OCI-M2 (cell line): ENCODE measurements at regions not wholly inside any gene's neighbourhood (a gene's known extent, or its start where the extent isn't known, plus 50 kb on each side); places are given as distances from the start of the nearest gene placed in this dataset.
"Not testable (repeated sequence)": the region's sequence is repeated elsewhere in the genome, so short reads cannot be mapped to it uniquely, and the experiment has no call there.

ENCODE experiments used
- DNase-seq: peaks from one replicate; lab custom pipeline; 2025; ENCODE audit not compliant: unreplicated experiment; lab: John Stamatoyannopoulos, UW

GRCh38 chr12:131272283-131272814 is 318.6 kb downstream of the ADGRD1 start:
- not testable (repeated sequence) for DNase-seq

DNA sequence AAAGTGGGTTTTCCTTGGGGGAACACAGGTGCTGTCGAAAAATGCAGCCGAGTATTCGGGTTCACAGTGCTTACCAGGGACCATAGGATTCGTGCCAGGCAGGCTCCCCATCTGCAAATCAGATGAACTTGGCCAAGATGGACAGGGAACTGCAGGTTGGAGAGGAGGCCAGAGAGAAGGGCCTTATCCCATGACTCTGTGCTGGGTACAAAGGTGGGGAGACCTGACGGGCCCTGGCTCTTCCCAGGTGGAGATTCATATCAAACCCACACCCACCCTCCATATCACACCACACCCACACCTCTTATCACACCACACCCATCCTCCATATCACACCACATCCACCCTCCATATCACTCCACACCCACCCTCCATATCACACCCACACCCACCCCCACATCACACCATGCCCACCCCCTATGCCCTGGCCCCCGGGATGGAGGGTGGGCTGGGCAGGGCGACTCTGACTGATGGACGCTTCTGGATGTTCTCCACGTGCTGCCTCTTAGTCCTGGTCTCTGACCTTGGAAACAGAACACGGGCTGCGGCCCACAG is 319.7 kb downstream of the ADGRD1 start:
- DNase-seq: no peak

- DNase-seq: no peak
These were observed 320.4 kb downstream of the ADGRD1 start for GRCh38 chr12:131274061-131274460.

GRCh38 chr12:131274906-131275305 is 321.2 kb downstream of the ADGRD1 start:
- no peak for DNase-seq

DNA sequence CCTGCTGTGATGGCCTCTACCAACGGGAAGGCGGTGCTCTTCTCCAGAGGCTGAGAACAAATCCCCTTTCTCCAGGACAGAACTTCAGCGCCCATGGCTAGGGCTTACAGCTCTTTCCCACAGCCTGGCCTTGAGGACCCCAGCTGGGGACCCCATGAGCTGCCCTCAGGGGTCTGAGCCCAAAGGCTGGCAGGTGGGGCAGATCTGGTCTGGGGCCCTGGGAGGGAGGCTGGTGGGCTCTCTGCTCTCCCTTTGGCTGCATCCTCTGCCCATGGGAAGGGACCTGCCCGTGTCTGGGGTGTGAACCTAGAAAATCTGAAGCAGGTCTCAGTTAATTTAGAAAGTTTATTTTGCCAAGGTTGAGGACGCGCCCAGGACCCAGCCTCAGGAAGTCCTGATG is 322.1 kb downstream of the ADGRD1 start:
- DNase-seq: no peak

DNA sequence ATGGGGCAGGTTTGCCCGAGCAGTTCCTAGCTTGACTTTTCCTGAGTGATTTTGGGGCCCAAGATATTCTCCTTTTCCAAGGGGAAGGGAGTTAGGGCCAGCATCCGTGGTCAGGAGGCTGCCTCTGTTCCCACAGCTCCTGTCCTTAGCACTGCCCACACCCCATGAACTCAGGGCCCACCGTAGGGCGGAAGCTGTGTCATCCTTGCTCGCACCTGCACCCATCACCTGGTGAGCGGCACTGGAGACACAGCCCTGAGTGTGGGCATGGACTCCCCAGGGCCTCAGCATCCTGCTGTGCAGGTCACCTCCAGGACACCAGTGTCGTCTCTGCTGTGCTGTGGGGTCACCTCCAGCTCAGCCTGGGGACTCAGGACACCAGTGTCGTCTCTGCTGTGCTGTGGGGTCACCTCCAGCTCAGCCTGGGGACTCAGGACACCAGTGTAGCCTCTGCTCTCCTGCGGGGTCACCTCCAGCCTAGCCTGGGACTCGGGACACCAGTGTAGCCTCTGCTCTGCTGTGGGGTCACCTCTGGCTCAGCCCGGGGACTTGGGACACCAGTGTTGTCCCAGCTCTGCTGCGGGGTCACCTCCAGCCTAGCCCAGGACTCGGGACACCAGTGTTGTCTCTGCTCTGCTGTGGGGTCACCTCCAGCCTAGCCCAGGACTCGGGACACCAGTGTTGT is 322.9 kb downstream of the ADGRD1 start:
- no peak for DNase-seq

DNA sequence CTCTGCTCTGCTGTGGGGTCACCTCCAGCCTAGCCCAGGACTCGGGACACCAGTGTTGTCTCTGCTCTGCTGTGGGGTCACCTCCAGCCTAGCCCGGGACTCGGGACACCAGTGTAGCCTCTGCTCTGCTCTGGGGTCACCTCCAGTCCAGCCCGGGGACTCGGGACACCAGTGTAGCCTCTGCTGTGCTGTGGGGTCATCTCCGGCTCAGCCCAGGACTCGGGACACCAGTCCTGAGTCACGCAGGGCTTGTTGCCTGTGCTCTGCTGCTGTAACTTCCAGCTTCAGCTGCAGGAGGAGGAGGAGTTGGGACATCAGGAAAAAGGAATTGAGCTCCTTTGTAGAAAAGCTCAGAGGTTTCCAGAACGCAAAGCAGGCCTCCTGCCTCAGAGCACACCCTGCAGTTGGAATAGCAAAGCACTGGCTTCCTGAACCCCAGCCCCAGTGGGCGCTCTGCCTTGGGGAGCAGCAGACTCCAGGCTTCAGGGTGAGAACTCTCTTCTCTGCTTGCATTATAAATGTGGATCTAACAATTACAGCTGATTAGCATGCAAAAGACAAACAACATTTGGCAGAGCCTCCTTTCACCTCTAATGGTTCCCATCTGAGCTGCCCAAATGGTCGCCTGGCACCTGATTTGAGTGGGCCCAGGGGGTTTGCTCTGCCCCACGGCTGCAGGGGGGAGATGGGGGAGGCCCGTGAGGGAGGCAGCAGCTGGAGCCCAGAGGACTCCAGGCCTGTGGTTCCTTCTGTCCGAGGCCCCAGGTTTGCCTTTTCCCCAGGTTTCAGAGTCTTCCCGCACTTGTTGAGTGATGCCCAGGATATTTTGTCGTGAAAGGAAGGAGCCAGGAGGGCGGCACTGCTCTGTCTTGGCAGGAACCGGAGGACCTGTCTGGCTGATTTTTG is 323.7 kb downstream of the ADGRD1 start:
- not testable (repeated sequence) for DNase-seq

DNA sequence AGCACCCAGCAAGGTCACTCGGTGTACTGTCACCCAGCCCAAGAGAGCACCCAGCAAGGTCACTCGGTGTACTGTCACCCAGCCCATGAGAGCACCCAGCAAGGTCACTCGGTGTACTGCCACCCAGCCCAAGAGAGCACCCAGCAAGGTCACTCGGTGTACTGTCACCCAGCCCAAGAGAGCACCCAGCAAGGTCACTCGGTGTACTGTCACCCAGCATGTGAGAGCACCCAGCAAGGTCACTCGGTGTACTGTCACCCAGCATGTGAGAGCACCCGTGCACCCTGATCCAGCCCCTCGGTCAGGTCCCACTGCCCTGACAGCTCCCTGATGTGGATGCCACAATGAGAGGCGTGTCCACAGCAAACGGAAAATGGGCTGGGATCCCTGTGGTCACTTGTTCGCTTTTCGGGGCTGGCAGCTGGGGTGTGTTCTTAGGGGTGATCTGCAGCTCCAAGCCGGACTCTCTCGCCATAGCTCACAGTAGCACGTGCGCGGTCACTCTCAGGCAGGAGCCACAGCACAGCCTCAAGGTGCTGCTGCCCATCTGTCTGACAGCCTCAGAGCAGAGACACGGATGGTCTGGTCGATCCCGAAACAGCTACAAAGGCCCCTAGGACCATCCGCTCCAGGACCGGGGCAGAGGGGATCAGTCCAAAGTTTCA is 324.9 kb downstream of the ADGRD1 start:
- DNase-seq: not testable (repeated sequence)

DNA sequence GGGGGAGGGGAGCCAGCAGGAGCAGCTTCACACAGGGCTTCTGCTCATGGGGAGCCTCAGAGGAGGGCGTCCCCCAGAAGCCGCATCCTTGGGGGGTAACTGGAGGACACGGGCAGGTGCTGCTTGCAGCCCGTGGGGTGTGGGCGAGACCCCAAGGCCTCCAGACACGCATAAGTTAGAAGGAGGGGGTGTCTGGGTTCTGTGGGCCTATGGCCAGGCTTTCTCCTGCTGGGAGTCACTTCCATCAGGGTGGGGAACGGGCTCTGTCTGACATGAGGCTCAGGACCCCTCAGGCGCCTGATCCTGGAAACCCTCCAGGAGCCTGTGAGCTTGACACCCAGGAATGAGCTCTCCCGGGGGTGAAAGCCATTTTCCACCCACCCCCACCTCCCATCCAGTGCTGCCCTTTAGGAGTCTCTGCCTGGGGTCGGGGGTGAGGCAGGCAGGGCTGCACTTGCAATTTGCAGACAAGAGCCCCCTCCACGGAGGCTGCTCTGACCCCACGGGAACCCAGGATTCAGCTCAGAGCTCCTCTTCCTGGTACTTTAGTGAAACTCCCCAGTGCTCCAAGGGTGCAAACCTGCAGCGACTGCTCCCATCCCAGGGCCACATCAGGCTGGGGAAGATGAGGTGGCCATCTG is 325.7 kb downstream of the ADGRD1 start:
- DNase-seq: no peak

DNA sequence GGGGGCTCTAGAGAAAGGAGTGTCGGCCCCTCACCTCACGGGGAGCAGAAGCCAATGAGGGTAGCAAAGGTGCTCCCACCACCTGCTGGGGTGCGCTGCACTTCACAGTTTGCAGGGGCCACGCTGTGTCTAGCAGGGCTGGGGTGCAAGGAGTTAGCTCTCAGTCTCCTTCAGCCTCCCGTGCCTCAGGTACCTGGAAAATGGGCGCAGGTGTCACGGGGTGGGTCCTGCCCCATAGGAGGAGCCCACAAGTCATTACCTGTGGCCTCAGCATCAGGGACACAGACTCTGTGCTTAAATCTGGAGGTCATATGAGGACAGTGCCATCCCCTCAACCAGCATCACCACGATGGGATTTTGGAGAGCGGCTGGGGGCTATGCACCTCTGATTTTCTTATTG is 326.7 kb downstream of the ADGRD1 start:
- no peak for DNase-seq

DNA sequence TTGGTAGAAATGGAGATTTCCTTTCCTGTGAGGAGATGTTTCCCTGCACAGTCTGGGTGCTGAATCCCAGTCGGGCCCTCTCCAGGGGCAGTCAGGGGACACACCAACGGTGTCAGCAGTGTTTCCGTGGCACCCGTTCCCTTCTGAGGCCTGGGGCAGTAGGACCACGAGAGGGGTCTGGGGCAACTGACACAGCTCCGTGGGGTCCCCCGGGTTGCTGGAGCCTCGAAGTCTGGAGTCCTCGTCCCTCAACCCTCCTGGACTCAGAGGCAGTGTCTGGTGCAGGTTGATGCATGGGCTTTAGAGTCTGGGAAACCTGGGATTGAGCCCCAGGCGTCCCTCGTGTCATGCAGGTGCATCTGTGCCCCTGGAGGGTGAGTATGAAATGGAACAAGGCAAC is 327.3 kb downstream of the ADGRD1 start:
- no peak for DNase-seq

GRCh38 chr12:131282292-131283080 is 328.8 kb downstream of the ADGRD1 start:
- no peak for DNase-seq

DNA sequence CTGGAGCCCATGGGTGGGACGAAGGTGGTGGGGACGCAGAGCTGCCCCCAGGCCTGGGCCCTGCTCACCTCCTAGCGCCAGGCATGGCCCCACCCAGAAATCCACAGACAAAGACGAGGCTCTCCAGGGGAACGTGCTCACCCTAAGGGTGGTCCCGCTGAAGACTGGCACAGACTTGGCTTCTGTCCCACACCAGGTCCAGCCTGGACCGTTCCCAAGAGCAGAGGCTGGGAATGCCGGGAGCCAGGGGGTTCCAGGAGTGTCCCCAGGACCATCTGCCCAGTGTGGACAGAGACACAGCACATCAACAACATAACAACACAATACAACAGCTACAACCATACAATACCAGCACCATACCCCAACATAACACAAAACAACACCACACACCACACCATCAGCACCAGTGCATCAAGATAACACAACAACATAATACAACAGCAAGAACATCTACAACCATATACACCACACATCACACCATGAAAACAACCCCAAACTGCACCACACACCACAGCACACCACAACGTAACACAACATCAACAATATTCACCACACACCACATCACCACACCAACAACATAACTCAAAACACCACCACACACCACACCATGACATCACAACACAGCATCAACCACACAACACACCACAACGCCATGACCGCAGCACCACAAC is 329.6 kb downstream of the ADGRD1 start:
- no peak for DNase-seq

- not testable (repeated sequence) for DNase-seq
These were observed 330.4 kb downstream of the ADGRD1 start for GRCh38 chr12:131283862-131284825.

GRCh38 chr12:131284954-131285904 is 331.5 kb downstream of the ADGRD1 start:
- not testable (repeated sequence) for DNase-seq

DNA sequence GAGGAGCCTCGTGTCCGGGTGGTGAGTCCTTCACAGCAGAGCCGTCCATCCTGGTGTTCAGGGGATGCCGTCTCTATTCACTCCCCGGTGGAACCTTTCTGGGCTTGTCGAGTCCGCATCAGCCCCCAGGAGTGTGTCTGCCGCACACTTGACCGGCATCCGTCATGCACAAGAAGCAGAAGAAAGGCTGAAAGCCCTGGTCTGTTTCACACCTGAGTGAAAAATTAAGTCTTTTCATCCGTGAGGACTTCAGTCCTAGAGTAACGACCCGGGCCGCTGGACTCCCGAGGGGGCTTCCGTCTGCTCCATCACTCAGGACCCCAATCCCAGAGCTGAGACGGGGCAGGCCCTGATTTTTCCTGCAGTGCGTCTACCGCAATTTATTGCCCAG is 332.2 kb downstream of the ADGRD1 start:
- DNase-seq: not testable (repeated sequence)

GRCh38 chr12:131286301-131286700 is 332.6 kb downstream of the ADGRD1 start:
- DNase-seq: not testable (repeated sequence)
